Left cardiac atrium (tissue), 4 donors: ENCODE measurements at regions not wholly inside any gene's neighbourhood (a gene's known extent, or its start where the extent isn't known, plus 50 kb on each side); places are given as distances from the start of the nearest gene placed in this dataset.
A peak's percentile ranks its signal among the peaks of the same experiment; 100 is the strongest.
"Not testable (repeated sequence)": the region's sequence is repeated elsewhere in the genome, so short reads cannot be mapped to it uniquely, and the experiment has no call there.

Experiments
- ATAC-seq, 2 donors: fragments of 200-7000 bp; cut with Tn5 transposase; one replicate each; pipeline ENCODE4 v1.9.1; 2020; ENCODE audit warnings: mild to moderate bottlenecking in 2 of 2, moderate library complexity in 2 of 2
- DNase-seq: peaks from one replicate; pipeline ENCODE4 v3.0.0-alpha.2; 2020
- intact Hi-C, 2 donors: fragments of 100-400 bp; cut with DNase I; formaldehyde crosslinking; loops; one replicate each; pipeline versions ENCODE4 v1.14.1 to v1.15.1; 2022 to 2023
- donor health status: DM: no; HTN: yes; CAD: no.
- donor health status: DM: no; HTN: yes; CAD: no; lungs with severe emphysema.
- donor health status: DM: yes; HTN: yes; CAD: no.
- donor health status: Dilated cardiomyopathy.

GRCh38 chr7:39758234-39758970, 135.0 kb downstream of the RALA start:
- DNase-seq (peak; percentile 66), ATAC-seq (peak; percentile 95 to 97)
- intact Hi-C loops = no loop called here

GRCh38 chr7:39761449-39761848, 138.1 kb downstream of the RALA start:
- DNase-seq (no peak), ATAC-seq (no peak)
- intact Hi-C loops = no loop called here

- DNase-seq, ATAC-seq, intact Hi-C loops: not testable (repeated sequence)
Observed at GRCh38 chr7:39762466-39762865, 139.1 kb downstream of the RALA start.

- intact Hi-C loops, ATAC-seq, DNase-seq: not testable (repeated sequence)
Observed at GRCh38 chr7:39762881-39763280, 139.5 kb downstream of the RALA start.

- intact Hi-C loops, DNase-seq, ATAC-seq: not testable (repeated sequence)
Observed at GRCh38 chr7:39765833-39766232, 142.5 kb downstream of the RALA start.

- intact Hi-C loops, ATAC-seq, DNase-seq: not testable (repeated sequence)
Observed at GRCh38 chr7:39768439-39768838, 145.1 kb downstream of the RALA start.

- not testable (repeated sequence) for ATAC-seq, DNase-seq
Observed at GRCh38 chr7:39774341-39774851, 151.0 kb downstream of the RALA start.

GRCh38 chr7:39781557-39781956, 158.2 kb downstream of the RALA start:
- DNase-seq, intact Hi-C loops, ATAC-seq: not testable (repeated sequence)

More at GRCh38 chr7:39774341-39774851, 151.0 kb downstream of the RALA start:
- intact Hi-C loops = not testable (repeated sequence)

- intact Hi-C loops, ATAC-seq: not testable (repeated sequence)
Observed at GRCh38 chr7:39786440-39786839, 163.1 kb downstream of the RALA start.

GRCh38 chr7:39791035-39791434, 159.0 kb upstream of the CDK13 start:
- intact Hi-C loops, ATAC-seq, DNase-seq: not testable (repeated sequence)

More at GRCh38 chr7:39786440-39786839, 163.1 kb downstream of the RALA start:
- not testable (repeated sequence) for DNase-seq

GRCh38 chr7:39791911-39792310, 158.1 kb upstream of the CDK13 start:
- DNase-seq = peak; percentile 24
- ATAC-seq, intact Hi-C loops: not testable (repeated sequence)

GRCh38 chr7:39793026-39793425, 157.0 kb upstream of the CDK13 start:
- intact Hi-C loops, DNase-seq, ATAC-seq: not testable (repeated sequence)

- DNase-seq, intact Hi-C loops, ATAC-seq: not testable (repeated sequence)
Observed at GRCh38 chr7:39793851-39794250, 156.2 kb upstream of the CDK13 start.

GRCh38 chr7:39796947-39797346, 153.1 kb upstream of the CDK13 start:
- DNase-seq, intact Hi-C loops: not testable (repeated sequence)

GRCh38 chr7:39798077-39798476, 152.0 kb upstream of the CDK13 start:
- ATAC-seq = not testable (repeated sequence)

More at GRCh38 chr7:39796947-39797346, 153.1 kb upstream of the CDK13 start:
- not testable (repeated sequence) for ATAC-seq

GRCh38 chr7:39808796-39809481, 141.1 kb upstream of the CDK13 start:
- DNase-seq (no peak), ATAC-seq (no peak)
- intact Hi-C loops = no loop called here

More at GRCh38 chr7:39798077-39798476, 152.0 kb upstream of the CDK13 start:
- DNase-seq, intact Hi-C loops: not testable (repeated sequence)

- no peak for ATAC-seq
- no peak for DNase-seq
- intact Hi-C loops = no loop called here
Observed at GRCh38 chr7:39810204-39810642, 139.8 kb upstream of the CDK13 start.

- DNase-seq (no peak), ATAC-seq (no peak)
- intact Hi-C loops = no loop called here
Observed at GRCh38 chr7:39810710-39811109, 139.3 kb upstream of the CDK13 start.

GRCh38 chr7:39811161-39811614, 138.9 kb upstream of the CDK13 start:
- intact Hi-C loops = no loop called here
- no peak for DNase-seq
- no peak for ATAC-seq
